MM.1S (cell line): ENCODE measurements at regions not wholly inside any gene's neighbourhood (a gene's known extent, or its start where the extent isn't known, plus 50 kb on each side); places are given as distances from the start of the nearest gene placed in this dataset.

Experiments used
- DNase-seq: peaks from one replicate; pipeline ENCODE4 v3.0.0-alpha.2; 2015
- H2AFZ ChIP-seq: fragments of 300-600 bp; sonication (generic); 2 replicates; pipeline ENCODE4 v1.6.0; 2016; ENCODE audit warnings: antibody characterized with exemption, low read length
- H3F3A ChIP-seq: fragments of 300-600 bp; sonication (generic); 2 replicates; pipeline ENCODE4 v1.6.1; 2016; ENCODE audit warnings: mild to moderate bottlenecking, antibody characterized with exemption, low read length, moderate library complexity, mixed read lengths; ENCODE audit not compliant: insufficient read depth
- H3K27ac ChIP-seq: fragments of 300-600 bp; sonication (generic); 2 replicates; pipeline ENCODE4 v1.5.1; 2016; ENCODE audit warnings: mild to moderate bottlenecking, low read length
- H3K27me3 ChIP-seq: fragments of 300-600 bp; sonication (generic); replicated peaks from 2 replicates; pipeline ENCODE4 v1.6.0; 2016; ENCODE audit warnings: low read length; ENCODE audit not compliant: insufficient read depth
- H3K36me3 ChIP-seq: fragments of 300-600 bp; sonication (generic); replicated peaks from 2 replicates; pipeline ENCODE4 v1.6.1; 2016; ENCODE audit warnings: mild to moderate bottlenecking, low read length, mixed read lengths; ENCODE audit not compliant: insufficient read depth
- H3K4me1 ChIP-seq: fragments of 300-600 bp; sonication (generic); 2 replicates; pipeline ENCODE4 v1.6.1; 2016; ENCODE audit warnings: low read length, mixed read lengths
- H3K4me2 ChIP-seq: fragments of 300-600 bp; sonication (generic); 2 replicates; pipeline ENCODE4 v1.6.0; 2016; ENCODE audit warnings: low read depth, low read length
- H3K4me3 ChIP-seq: fragments of 300-600 bp; sonication (generic); 2 replicates; pipeline ENCODE4 v1.5.1; 2016; ENCODE audit warnings: low read length, mixed read lengths
- H3K79me2 ChIP-seq: fragments of 300-600 bp; sonication (generic); 2 replicates; pipeline ENCODE4 v1.6.1; 2016; ENCODE audit warnings: mixed run types, low read length, mixed read lengths
- H3K9ac ChIP-seq: fragments of 300-600 bp; sonication (generic); 2 replicates; pipeline ENCODE4 v1.6.1; 2016; ENCODE audit warnings: low read length, mixed read lengths
- H3K9me2 ChIP-seq: fragments of 300-600 bp; sonication (generic); replicated peaks from 2 replicates; pipeline ENCODE4 v1.6.1; 2016; ENCODE audit warnings: mild to moderate bottlenecking, low read length, mixed read lengths; ENCODE audit not compliant: insufficient read depth
- H3K9me3 ChIP-seq: fragments of 300-600 bp; sonication (generic); replicated peaks from 2 replicates; pipeline ENCODE4 v1.6.1; 2016; ENCODE audit warnings: mild to moderate bottlenecking, low read length, mixed read lengths; ENCODE audit not compliant: insufficient read depth
- H4K20me1 ChIP-seq: fragments of 300-600 bp; sonication (generic); 2 replicates; pipeline ENCODE4 v1.6.1; 2016; ENCODE audit warnings: mild to moderate bottlenecking, low read length, moderate library complexity, mixed read lengths; ENCODE audit not compliant: insufficient read depth
- EZH2 ChIP-seq: fragments of 300-600 bp; sonication (generic); optimal IDR thresholded peaks from 2 replicates; pipeline ENCODE3; 2017; ENCODE audit warnings: low read depth, mild to moderate bottlenecking, antibody characterized with exemption, low read length, mixed read lengths
- EZH2phosphoT487 ChIP-seq: fragments of 300-600 bp; sonication (generic); IDR thresholded peaks from 2 replicates; pipeline ENCODE4 v1.6.1; 2018; ENCODE audit warnings: antibody characterized with exemption, low read length
- TF ChIP-seq, protein P1 (sequence below): fragments of 300-600 bp; sonication (generic); IDR thresholded peaks from 2 replicates; pipeline ENCODE4 v1.5.1; 2016; ENCODE audit warnings: antibody characterized with exemption, low read length, mixed read lengths

DNA sequence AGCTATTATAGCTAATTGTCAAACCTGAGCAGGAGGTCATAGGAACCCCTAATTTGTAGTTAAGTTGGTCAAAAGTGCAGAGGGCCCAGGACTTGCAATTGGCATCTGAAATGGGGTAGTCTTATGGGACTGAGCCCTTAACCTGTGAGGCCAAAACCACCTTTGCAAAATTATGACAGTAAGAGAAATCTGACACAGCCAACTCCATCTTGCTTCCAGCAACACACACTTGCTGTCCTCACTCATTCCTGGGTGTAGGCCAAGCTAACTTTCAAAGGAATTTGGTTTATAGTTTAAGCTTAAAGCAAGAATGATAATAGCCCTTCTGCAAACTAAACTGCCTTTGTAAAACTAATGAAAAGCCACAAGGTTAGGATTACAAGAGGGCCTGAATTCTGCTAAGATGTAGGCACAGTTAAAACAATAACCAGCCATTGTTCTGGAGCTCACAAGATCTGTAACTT lies 57.6 kb upstream of the FRMD4B start:
- Histone ChIP-seq H3K4me1 (no peaks in the 10 kb centered on the region), H3K27me3 (no peaks in the 10 kb centered on the region), H3K27ac (no peak overlapping the region), H3K9me3 (no peaks in the 10 kb centered on the region), H4K20me1 (no peaks in the 10 kb centered on the region), H3F3A (no peaks in the 10 kb centered on the region), H3K4me2 (no peak overlapping the region), H3K36me3 (no peaks in the 10 kb centered on the region), H3K79me2 (no peaks in the 10 kb centered on the region), H2AFZ (no peak overlapping the region), H3K9ac (no peak overlapping the region), H3K4me3 (no peak overlapping the region), H3K9me2 (no peaks in the 10 kb centered on the region)
- DNase-seq, result no peak
- TF ChIP-seq, protein P1, sequence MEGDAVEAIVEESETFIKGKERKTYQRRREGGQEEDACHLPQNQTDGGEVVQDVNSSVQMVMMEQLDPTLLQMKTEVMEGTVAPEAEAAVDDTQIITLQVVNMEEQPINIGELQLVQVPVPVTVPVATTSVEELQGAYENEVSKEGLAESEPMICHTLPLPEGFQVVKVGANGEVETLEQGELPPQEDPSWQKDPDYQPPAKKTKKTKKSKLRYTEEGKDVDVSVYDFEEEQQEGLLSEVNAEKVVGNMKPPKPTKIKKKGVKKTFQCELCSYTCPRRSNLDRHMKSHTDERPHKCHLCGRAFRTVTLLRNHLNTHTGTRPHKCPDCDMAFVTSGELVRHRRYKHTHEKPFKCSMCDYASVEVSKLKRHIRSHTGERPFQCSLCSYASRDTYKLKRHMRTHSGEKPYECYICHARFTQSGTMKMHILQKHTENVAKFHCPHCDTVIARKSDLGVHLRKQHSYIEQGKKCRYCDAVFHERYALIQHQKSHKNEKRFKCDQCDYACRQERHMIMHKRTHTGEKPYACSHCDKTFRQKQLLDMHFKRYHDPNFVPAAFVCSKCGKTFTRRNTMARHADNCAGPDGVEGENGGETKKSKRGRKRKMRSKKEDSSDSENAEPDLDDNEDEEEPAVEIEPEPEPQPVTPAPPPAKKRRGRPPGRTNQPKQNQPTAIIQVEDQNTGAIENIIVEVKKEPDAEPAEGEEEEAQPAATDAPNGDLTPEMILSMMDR, result no peak
- TF ChIP-seq EZH2phosphoT487, result no peak
- TF ChIP-seq EZH2, result no peak

DNA sequence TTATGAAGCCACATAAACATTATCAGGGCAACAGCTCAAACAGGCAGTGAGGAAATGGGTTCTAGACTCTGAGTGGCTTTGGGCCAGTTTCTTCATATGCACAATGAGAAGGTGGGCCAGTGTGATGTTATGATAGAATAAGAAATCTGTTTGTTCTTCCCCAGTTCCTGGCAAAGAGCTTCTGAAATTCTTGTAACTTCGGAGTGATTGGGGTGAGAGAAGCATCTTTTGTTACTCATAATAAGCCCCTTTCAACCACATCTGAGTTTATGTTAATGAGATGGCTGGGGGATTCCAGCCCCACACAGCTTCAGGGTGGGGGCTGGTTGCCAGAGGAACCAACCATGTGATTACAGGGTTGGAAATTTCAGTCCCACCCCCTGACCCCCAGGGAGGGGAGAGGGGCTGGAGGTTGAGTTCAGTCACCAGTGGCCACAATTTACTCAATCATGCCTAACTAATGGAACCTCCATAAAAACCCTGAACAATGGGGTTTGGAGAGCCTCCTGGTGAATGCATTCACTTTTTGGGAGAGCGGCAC lies 57.0 kb upstream of the FRMD4B start:
- Histone ChIP-seq H3K9me3 (no peaks in the 10 kb centered on the region), H3K4me3 (no peak overlapping the region), H3K27me3 (no peaks in the 10 kb centered on the region), H3K4me2 (no peak overlapping the region), H3K4me1 (no peaks in the 10 kb centered on the region), H2AFZ (no peak overlapping the region), H3F3A (no peaks in the 10 kb centered on the region), H4K20me1 (no peaks in the 10 kb centered on the region), H3K9me2 (no peaks in the 10 kb centered on the region), H3K79me2 (no peaks in the 10 kb centered on the region), H3K9ac (no peak overlapping the region), H3K27ac (no peak overlapping the region), H3K36me3 (no peaks in the 10 kb centered on the region)
- TF ChIP-seq, protein P1, result no peak
- TF ChIP-seq EZH2, result no peak
- TF ChIP-seq EZH2phosphoT487, result no peak
- DNase-seq, result no peak

DNA sequence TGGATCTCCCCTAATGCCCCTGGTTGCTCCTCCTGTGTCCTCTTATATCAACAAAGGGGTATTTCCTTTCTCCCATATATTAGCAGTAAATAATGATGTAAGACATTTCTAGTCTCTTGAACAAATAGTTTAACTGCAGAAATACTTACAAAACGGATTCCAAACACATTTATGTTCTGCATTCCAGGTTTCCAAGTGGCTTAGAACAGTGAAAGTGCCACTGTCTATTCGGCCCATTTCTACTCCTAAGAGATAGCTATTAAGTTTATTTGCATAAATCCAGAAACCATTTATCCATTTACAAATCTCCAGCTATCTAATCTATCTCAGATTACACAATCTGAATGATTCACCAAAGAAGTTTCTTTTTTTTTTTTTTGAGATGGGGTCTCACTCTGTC lies 55.8 kb upstream of the FRMD4B start:
- H3F3A ChIP-seq, result no peaks in the 10 kb centered on the region
- H3K9ac ChIP-seq, result no peak overlapping the region
- no peak overlapping the region for H3K4me3 ChIP-seq
- no peaks in the 10 kb centered on the region for H4K20me1 ChIP-seq
- H3K9me2 ChIP-seq, result no peaks in the 10 kb centered on the region
- H3K27me3 ChIP-seq, result no peaks in the 10 kb centered on the region
- no peaks in the 10 kb centered on the region for H3K9me3 ChIP-seq
- DNase-seq, result no peak
- H3K4me1 ChIP-seq, result no peaks in the 10 kb centered on the region
- H3K79me2 ChIP-seq, result no peaks in the 10 kb centered on the region
- no peak overlapping the region for H3K4me2 ChIP-seq
- no peak overlapping the region for H3K27ac ChIP-seq
- TF ChIP-seq EZH2 (no peak), EZH2phosphoT487 (no peak)
- TF ChIP-seq, protein P1, result no peak
- H2AFZ ChIP-seq, result no peak overlapping the region
- H3K36me3 ChIP-seq, result no peaks in the 10 kb centered on the region
